ENCODE measurements at regions not wholly inside any gene's neighbourhood (a gene's known extent, or its start where the extent isn't known, plus 50 kb on each side); places are given as distances from the start of the nearest gene placed in this dataset.

GRCh38 chr5:167530548-167530947, 760.9 kb upstream of the WWC1 start:
- Histone ChIP-seq H3K27me3 (ENCODE audit: insufficient read depth, low read depth, low read length) (no peaks in the 10 kb centered on the region), H3K4me2 (ENCODE audit: low read length) (no peak overlapping the region), H2AFZ (ENCODE audit: low read depth, low read length) (no peak overlapping the region), H4K20me1 (ENCODE audit: insufficient read depth) (no peaks in the 10 kb centered on the region), H3K36me3 (ENCODE audit: insufficient read depth, low read length) (no peaks in the 10 kb centered on the region), H3K79me2 (replicated peaks; ENCODE audit: insufficient read depth, low read length) (no peaks in the 10 kb centered on the region), H3K27ac (ENCODE audit: low read length) (no peak overlapping the region), H3K4me3 (ENCODE audit: low read length) (no peak overlapping the region), H3K9me2 (ENCODE audit: insufficient read depth, low read length) (no peaks in the 10 kb centered on the region), H3F3A (ENCODE audit: insufficient read depth, low read length, poor library complexity, severe bottlenecking) (no peaks in the 10 kb centered on the region), H3K9ac (ENCODE audit: low read length) (no peak overlapping the region), H3K9me3 (ENCODE audit: low read length) (peaks cover 3% of the 10 kb centered on the region)
- TF ChIP-seq SMC3 (conservative IDR thresholded peaks at IDR 0.05; ENCODE audit: poor library complexity) (peak; percentile 27), RAD21 (conservative IDR thresholded peaks at IDR 0.05) (no peak), POLR2AphosphoS5 (IDR thresholded peaks at IDR 0.05) (peak; percentile 80)
- TF ChIP-seq, protein P1, sequence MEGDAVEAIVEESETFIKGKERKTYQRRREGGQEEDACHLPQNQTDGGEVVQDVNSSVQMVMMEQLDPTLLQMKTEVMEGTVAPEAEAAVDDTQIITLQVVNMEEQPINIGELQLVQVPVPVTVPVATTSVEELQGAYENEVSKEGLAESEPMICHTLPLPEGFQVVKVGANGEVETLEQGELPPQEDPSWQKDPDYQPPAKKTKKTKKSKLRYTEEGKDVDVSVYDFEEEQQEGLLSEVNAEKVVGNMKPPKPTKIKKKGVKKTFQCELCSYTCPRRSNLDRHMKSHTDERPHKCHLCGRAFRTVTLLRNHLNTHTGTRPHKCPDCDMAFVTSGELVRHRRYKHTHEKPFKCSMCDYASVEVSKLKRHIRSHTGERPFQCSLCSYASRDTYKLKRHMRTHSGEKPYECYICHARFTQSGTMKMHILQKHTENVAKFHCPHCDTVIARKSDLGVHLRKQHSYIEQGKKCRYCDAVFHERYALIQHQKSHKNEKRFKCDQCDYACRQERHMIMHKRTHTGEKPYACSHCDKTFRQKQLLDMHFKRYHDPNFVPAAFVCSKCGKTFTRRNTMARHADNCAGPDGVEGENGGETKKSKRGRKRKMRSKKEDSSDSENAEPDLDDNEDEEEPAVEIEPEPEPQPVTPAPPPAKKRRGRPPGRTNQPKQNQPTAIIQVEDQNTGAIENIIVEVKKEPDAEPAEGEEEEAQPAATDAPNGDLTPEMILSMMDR (IDR thresholded peaks at IDR 0.05; ENCODE audit: poor library complexity, severe bottlenecking): no peak

DNA sequence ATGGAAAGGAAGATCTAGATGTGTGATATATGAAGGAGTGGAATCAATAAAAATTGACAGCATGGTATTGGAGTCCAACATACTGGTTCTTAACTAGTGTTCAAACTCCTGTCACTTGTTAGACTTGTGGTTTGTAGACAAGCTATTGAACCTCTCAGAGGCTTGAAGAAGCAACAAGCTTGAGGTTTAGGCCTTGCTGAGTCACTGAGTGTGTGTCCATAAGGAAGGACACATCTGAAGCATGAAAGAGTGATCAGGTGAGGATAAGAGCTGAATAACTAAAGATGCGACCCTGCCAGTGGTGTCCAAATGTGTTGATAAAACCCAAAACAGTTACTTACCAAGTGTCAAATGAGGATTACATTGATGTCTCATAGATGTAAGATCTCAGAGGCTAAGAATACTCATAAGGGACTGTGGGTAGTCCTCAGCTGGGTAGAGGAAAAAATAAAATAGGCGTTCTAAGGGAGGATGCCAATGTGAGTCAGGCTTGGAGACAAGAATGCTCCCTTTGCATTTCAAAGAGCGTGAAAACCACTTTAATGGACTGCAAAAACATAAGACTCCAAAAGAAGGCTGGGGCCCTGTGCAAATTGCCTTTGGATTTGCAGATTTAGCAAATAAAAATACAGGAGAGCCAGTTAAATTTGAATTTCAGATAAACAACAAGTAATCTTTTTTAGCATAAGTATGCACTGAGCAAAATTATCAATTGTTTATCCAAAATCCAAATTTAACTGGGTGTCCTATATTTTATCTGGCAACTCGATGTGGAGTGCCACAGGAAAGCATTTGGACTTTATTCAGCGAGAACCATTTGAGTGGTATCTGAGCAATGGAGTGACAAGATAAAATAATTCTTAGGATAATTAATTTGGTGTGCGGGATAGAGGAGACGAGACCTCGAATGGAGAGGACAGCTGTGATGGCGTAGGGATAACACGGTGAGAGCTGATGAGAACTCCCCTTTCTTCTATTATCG, 757.3 kb upstream of the WWC1 start:
- H3F3A ChIP-seq (ENCODE audit: insufficient read depth, low read length, poor library complexity, severe bottlenecking): no peaks in the 10 kb centered on the region
- no peaks in the 10 kb centered on the region for H4K20me1 ChIP-seq (ENCODE audit: insufficient read depth)
- no peak overlapping the region for H3K4me2 ChIP-seq (ENCODE audit: low read length)
- H3K9ac ChIP-seq (ENCODE audit: low read length): no peak overlapping the region
- H3K9me3 ChIP-seq (ENCODE audit: low read length): peaks cover 3% of the 10 kb centered on the region
- no peaks in the 10 kb centered on the region for H3K27me3 ChIP-seq (ENCODE audit: insufficient read depth, low read depth, low read length)
- H2AFZ ChIP-seq (ENCODE audit: low read depth, low read length): no peak overlapping the region
- H3K9me2 ChIP-seq (ENCODE audit: insufficient read depth, low read length): no peaks in the 10 kb centered on the region
- no peaks in the 10 kb centered on the region for H3K79me2 ChIP-seq (replicated peaks; ENCODE audit: insufficient read depth, low read length)
- no peak overlapping the region for H3K4me3 ChIP-seq (ENCODE audit: low read length)
- no peak for TF ChIP-seq POLR2AphosphoS5 (IDR thresholded peaks at IDR 0.05)
- TF ChIP-seq SMC3 (conservative IDR thresholded peaks at IDR 0.05; ENCODE audit: poor library complexity): no peak
- TF ChIP-seq, protein P1 (IDR thresholded peaks at IDR 0.05; ENCODE audit: poor library complexity, severe bottlenecking): no peak
- no peak for TF ChIP-seq MXI1 (conservative IDR thresholded peaks at IDR 0.05; ENCODE audit: poor library complexity, severe bottlenecking)
- no peak for TF ChIP-seq RAD21 (conservative IDR thresholded peaks at IDR 0.05)
- H3K27ac ChIP-seq (ENCODE audit: low read length): no peak overlapping the region
- H3K36me3 ChIP-seq (ENCODE audit: insufficient read depth, low read length): no peaks in the 10 kb centered on the region

- Histone ChIP-seq H3F3A (ENCODE audit: insufficient read depth, low read length, poor library complexity, severe bottlenecking) (no peaks in the 10 kb centered on the region), H4K20me1 (ENCODE audit: insufficient read depth) (no peaks in the 10 kb centered on the region), H3K36me3 (ENCODE audit: insufficient read depth, low read length) (no peaks in the 10 kb centered on the region), H3K4me2 (ENCODE audit: low read length) (no peak overlapping the region), H2AFZ (ENCODE audit: low read depth, low read length) (no peak overlapping the region), H3K4me3 (ENCODE audit: low read length) (no peak overlapping the region), H3K27me3 (ENCODE audit: insufficient read depth, low read depth, low read length) (no peaks in the 10 kb centered on the region), H3K9me2 (ENCODE audit: insufficient read depth, low read length) (no peaks in the 10 kb centered on the region), H3K27ac (ENCODE audit: low read length) (no peak overlapping the region), H3K9me3 (ENCODE audit: low read length) (peaks cover 3% of the 10 kb centered on the region), H3K79me2 (replicated peaks; ENCODE audit: insufficient read depth, low read length) (no peaks in the 10 kb centered on the region), H3K9ac (ENCODE audit: low read length) (no peak overlapping the region)
- TF ChIP-seq, protein P1 (IDR thresholded peaks at IDR 0.05; ENCODE audit: poor library complexity, severe bottlenecking): no peak
- TF ChIP-seq RAD21 (conservative IDR thresholded peaks at IDR 0.05) (no peak), EZH2 (IDR thresholded peaks at IDR 0.05; ENCODE audit: borderline replicate concordance, insufficient read depth, low read length, poor library complexity, severe bottlenecking) (no peak), MXI1 (conservative IDR thresholded peaks at IDR 0.05; ENCODE audit: poor library complexity, severe bottlenecking) (no peak), EP300 (conservative IDR thresholded peaks at IDR 0.05; ENCODE audit: poor library complexity, severe bottlenecking) (no peak), POLR2AphosphoS5 (IDR thresholded peaks at IDR 0.05) (no peak), SMC3 (conservative IDR thresholded peaks at IDR 0.05; ENCODE audit: poor library complexity) (no peak), TAF1 (IDR thresholded peaks at IDR 0.05; ENCODE audit: low read depth) (no peak), REST (IDR thresholded peaks at IDR 0.05; ENCODE audit: borderline replicate concordance) (no peak)
Observed at GRCh38 chr5:167539747-167540146, 751.7 kb upstream of the WWC1 start.
